ENCODE measurements at regions not wholly inside any gene's neighbourhood (a gene's known extent, or its start where the extent isn't known, plus 50 kb on each side); places are given as distances from the start of the nearest gene placed in this dataset.

DNA sequence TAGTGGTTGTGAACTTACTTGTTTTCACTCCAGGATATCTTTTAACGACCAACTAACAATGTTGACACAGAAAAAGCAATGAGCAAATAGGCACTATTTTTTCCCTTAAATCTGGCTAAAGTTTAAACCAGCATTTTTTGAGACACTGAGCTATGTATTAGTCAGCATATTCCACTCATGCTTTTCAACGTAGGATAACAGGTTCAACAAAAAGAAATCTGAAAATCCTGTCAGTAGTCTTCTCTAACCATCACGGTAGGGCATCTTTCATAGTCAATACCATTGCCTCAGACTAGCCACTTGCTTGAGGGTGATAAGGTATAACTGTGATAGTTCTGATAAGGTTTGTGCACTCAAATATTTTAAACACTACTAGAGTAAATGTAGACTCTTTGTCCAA is 1177.3 kb upstream of the NUDT12 start:
- TF ChIP-seq CTCF (conservative IDR thresholded peaks at IDR 0.05) (no peak), ZFX (IDR thresholded peaks at IDR 0.05) (no peak)
